ENCODE measurements at regions not wholly inside any gene's neighbourhood (a gene's known extent, or its start where the extent isn't known, plus 50 kb on each side); places are given as distances from the start of the nearest gene placed in this dataset.
"Not testable (repeated sequence)": the region's sequence is repeated elsewhere in the genome, so short reads cannot be mapped to it uniquely, and the experiment has no call there.

- Histone ChIP-seq H3K36me3 (no peaks in the 10 kb centered on the region), H3K27me3 (no peaks in the 10 kb centered on the region), H3K27ac (no peak overlapping the region), H3K4me3 (no peak overlapping the region), H3K9me3 (no peaks in the 10 kb centered on the region), H3K4me1 (no peaks in the 10 kb centered on the region)
- no peak for ATAC-seq
- TF ChIP-seq POLR2A (IDR thresholded peaks at IDR 0.05) (no peak), POLR2AphosphoS5 (IDR thresholded peaks at IDR 0.05) (no peak), EP300 (IDR thresholded peaks at IDR 0.05) (no peak)
- TF ChIP-seq, protein P1, sequence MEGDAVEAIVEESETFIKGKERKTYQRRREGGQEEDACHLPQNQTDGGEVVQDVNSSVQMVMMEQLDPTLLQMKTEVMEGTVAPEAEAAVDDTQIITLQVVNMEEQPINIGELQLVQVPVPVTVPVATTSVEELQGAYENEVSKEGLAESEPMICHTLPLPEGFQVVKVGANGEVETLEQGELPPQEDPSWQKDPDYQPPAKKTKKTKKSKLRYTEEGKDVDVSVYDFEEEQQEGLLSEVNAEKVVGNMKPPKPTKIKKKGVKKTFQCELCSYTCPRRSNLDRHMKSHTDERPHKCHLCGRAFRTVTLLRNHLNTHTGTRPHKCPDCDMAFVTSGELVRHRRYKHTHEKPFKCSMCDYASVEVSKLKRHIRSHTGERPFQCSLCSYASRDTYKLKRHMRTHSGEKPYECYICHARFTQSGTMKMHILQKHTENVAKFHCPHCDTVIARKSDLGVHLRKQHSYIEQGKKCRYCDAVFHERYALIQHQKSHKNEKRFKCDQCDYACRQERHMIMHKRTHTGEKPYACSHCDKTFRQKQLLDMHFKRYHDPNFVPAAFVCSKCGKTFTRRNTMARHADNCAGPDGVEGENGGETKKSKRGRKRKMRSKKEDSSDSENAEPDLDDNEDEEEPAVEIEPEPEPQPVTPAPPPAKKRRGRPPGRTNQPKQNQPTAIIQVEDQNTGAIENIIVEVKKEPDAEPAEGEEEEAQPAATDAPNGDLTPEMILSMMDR (IDR thresholded peaks at IDR 0.05) = no peak
- WGBS, 2 donors (ENCODE audit: low coverage in 1 of 2) = 87 to 100% methylated on average over 1 to 3 of the region's 3 CpGs
Measured at GRCh38 chr5:118520771-118521415, 467.5 kb downstream of the DTWD2 start.

- TF ChIP-seq POLR2AphosphoS5 (IDR thresholded peaks at IDR 0.05) = no peak
- TF ChIP-seq EP300 (IDR thresholded peaks at IDR 0.05) = no peak
- TF ChIP-seq, protein P1 (IDR thresholded peaks at IDR 0.05) = no peak
- TF ChIP-seq POLR2A (IDR thresholded peaks at IDR 0.05) = no peak
- ATAC-seq = no peak
- WGBS, 2 donors (ENCODE audit: low coverage in 1 of 2) = 56 to 73% methylated on average over 1 of the region's 1 CpG
- Histone ChIP-seq H3K4me1 (no peaks in the 10 kb centered on the region), H3K27me3 (no peaks in the 10 kb centered on the region), H3K4me3 (no peak overlapping the region), H3K36me3 (no peaks in the 10 kb centered on the region), H3K27ac (no peak overlapping the region), H3K9me3 (no peaks in the 10 kb centered on the region)
Measured at GRCh38 chr5:118519466-118519865, 468.9 kb downstream of the DTWD2 start.

GRCh38 chr5:118518720-118519119 lies 469.6 kb downstream of the DTWD2 start:
- no peaks in the 10 kb centered on the region for H3K27me3 ChIP-seq
- TF ChIP-seq, protein P1 (IDR thresholded peaks at IDR 0.05) = no peak
- TF ChIP-seq POLR2AphosphoS5 (IDR thresholded peaks at IDR 0.05) (no peak), EP300 (IDR thresholded peaks at IDR 0.05) (no peak), POLR2A (IDR thresholded peaks at IDR 0.05) (no peak)
- ATAC-seq = no peak
- H3K4me3 ChIP-seq = no peak overlapping the region
- no peak overlapping the region for H3K27ac ChIP-seq
- no peaks in the 10 kb centered on the region for H3K36me3 ChIP-seq
- WGBS, 2 donors (ENCODE audit: low coverage in 1 of 2) = 98 to 100% methylated on average over 3 of the region's 3 CpGs
- no peaks in the 10 kb centered on the region for H3K4me1 ChIP-seq
- no peaks in the 10 kb centered on the region for H3K9me3 ChIP-seq

- 100% methylated on average over 1 of the region's 1 CpG for WGBS, 2 donors (ENCODE audit: low coverage in 1 of 2)
- TF ChIP-seq POLR2AphosphoS5 (IDR thresholded peaks at IDR 0.05) = no peak
- TF ChIP-seq, protein P1 (IDR thresholded peaks at IDR 0.05) = no peak
- no peak for TF ChIP-seq EP300 (IDR thresholded peaks at IDR 0.05)
- no peak for TF ChIP-seq POLR2A (IDR thresholded peaks at IDR 0.05)
- H3K4me1 ChIP-seq = no peaks in the 10 kb centered on the region
- no peaks in the 10 kb centered on the region for H3K27me3 ChIP-seq
- no peaks in the 10 kb centered on the region for H3K9me3 ChIP-seq
- no peaks in the 10 kb centered on the region for H3K36me3 ChIP-seq
- H3K4me3 ChIP-seq = no peak overlapping the region
- no peak for ATAC-seq
- no peak overlapping the region for H3K27ac ChIP-seq
Measured at GRCh38 chr5:118511846-118512245, 476.5 kb downstream of the DTWD2 start.

- Histone ChIP-seq H3K27me3 (no peaks in the 10 kb centered on the region), H3K27ac (no peak overlapping the region), H3K4me3 (no peak overlapping the region), H3K4me1 (no peaks in the 10 kb centered on the region), H3K9me3 (peaks cover 0 to 10% (median 0%) of the 10 kb centered on the region in 3 donors), H3K36me3 (no peaks in the 10 kb centered on the region)
- no peak for ATAC-seq
- WGBS, 2 donors (ENCODE audit: low coverage in 1 of 2) = 86 to 90% methylated on average over 4 of the region's 4 CpGs
- TF ChIP-seq EP300 (IDR thresholded peaks at IDR 0.05) (no peak), POLR2AphosphoS5 (IDR thresholded peaks at IDR 0.05) (no peak), POLR2A (IDR thresholded peaks at IDR 0.05) (no peak)
- TF ChIP-seq, protein P1 (IDR thresholded peaks at IDR 0.05) = no peak
Measured at GRCh38 chr5:118506217-118506852, 482.0 kb downstream of the DTWD2 start.

- H3K27me3 ChIP-seq, H3K36me3 ChIP-seq, H3K4me3 ChIP-seq, ATAC-seq, H3K4me1 ChIP-seq, H3K27ac ChIP-seq: not testable (repeated sequence)
- 40 to 67% methylated on average over 1 to 2 of the region's 9 CpGs for WGBS, 2 donors (ENCODE audit: low coverage in 1 of 2)
- H3K9me3 ChIP-seq = peaks cover 0 to 14% (median 0%) of the 10 kb centered on the region in 3 donors
Measured at GRCh38 chr5:118502232-118502631, 486.1 kb downstream of the DTWD2 start.
